PC-9 (cell line): ENCODE measurements at regions not wholly inside any gene's neighbourhood (a gene's known extent, or its start where the extent isn't known, plus 50 kb on each side); places are given as distances from the start of the nearest gene placed in this dataset.

ENCODE experiments used
- BruUV-seq: library from RNA; stranded (reverse); fragments of 400-500 nt; replicated peaks from 2 replicates; lab custom pipeline; 2021; lab: Mats Ljungman, UMichigan
- CTCF ChIA-PET: fragments of 300-600 bp; sonication (Branson Sonifier 250); formaldehyde crosslinking; loops from one replicate; lab custom pipeline; 2022; ENCODE audit warnings: antibody characterized with exemption; lab: Charles Lee
- POLR2A ChIA-PET: fragments of 300-600 bp; sonication (Branson Sonifier 250); formaldehyde crosslinking; loops from one replicate; lab custom pipeline; 2022; ENCODE audit warnings: antibody characterized with exemption; ENCODE audit not compliant: unreplicated experiment; lab: Charles Lee
- DNase-seq, 2 experiments: peaks; one replicate each; pipeline versions ENCODE4 v3.0.0 to v3.0.0-alpha.2; 2015 to 2022; ENCODE audit warnings: mixed read lengths in 1 of 2
- H2AFZ ChIP-seq: fragments of 200-600 bp; sonication (generic); 2 replicates; pipeline ENCODE4 v1.8.1; 2017; ENCODE audit warnings: antibody characterized with exemption
- H3F3A ChIP-seq: fragments of 200-600 bp; sonication (generic); 2 replicates; pipeline ENCODE4 v1.8.1; 2017; ENCODE audit warnings: antibody characterized with exemption, mild to moderate bottlenecking, low read depth; ENCODE audit not compliant: insufficient read depth
- H3K27ac ChIP-seq: fragments of 200-600 bp; sonication (generic); 2 replicates; pipeline ENCODE4 v1.6.1; 2016; ENCODE audit warnings: mixed run types
- H3K27me3 ChIP-seq: fragments of 200-600 bp; sonication (generic); 2 replicates; pipeline ENCODE4 v1.6.1; 2016; ENCODE audit warnings: low read depth, mixed run types; ENCODE audit not compliant: insufficient read depth
- H3K36me3 ChIP-seq: fragments of 200-600 bp; sonication (generic); 2 replicates; pipeline ENCODE4 v1.6.1; 2016; ENCODE audit warnings: low read depth, mixed run types
- H3K4me1 ChIP-seq: fragments of 200-600 bp; sonication (generic); replicated peaks from 2 replicates; pipeline ENCODE4 v1.6.1; 2016; ENCODE audit warnings: mixed run types; ENCODE audit not compliant: insufficient read depth
- H3K4me2 ChIP-seq: fragments of 200-600 bp; sonication (generic); 2 replicates; pipeline ENCODE4 v1.6.1; 2017; ENCODE audit warnings: mixed run types
- H3K4me3 ChIP-seq: fragments of 200-600 bp; sonication (generic); 2 replicates; pipeline ENCODE4 v1.6.1; 2016; ENCODE audit warnings: mixed run types
- H3K79me2 ChIP-seq: fragments of 200-600 bp; sonication (generic); 2 replicates; pipeline ENCODE4 v1.6.1; 2017; ENCODE audit warnings: low read depth, mixed run types
- H3K9me2 ChIP-seq: fragments of 200-600 bp; sonication (generic); 2 replicates; pipeline ENCODE4 v1.8.1; 2017; ENCODE audit warnings: mild to moderate bottlenecking; ENCODE audit not compliant: insufficient read depth
- H3K9me3 ChIP-seq: fragments of 200-600 bp; sonication (generic); 2 replicates; pipeline ENCODE4 v1.8.1; 2016; ENCODE audit warnings: low read depth; ENCODE audit not compliant: insufficient read depth
- H4K20me1 ChIP-seq: fragments of 200-600 bp; sonication (generic); 2 replicates; pipeline ENCODE4 v1.8.1; 2017; ENCODE audit not compliant: insufficient read depth
- EZH2 ChIP-seq: fragments of 200-600 bp; sonication (generic); IDR thresholded peaks from 2 replicates; pipeline ENCODE4 v1.8.0; 2017; ENCODE audit warnings: antibody characterized with exemption, low read depth
- intact Hi-C: fragments of 100-400 bp; cut with micrococcal nuclease; formaldehyde crosslinking; loops from one replicate; pipeline ENCODE4 v1.10.0; 2022; ENCODE audit not compliant: unreplicated experiment
- TF ChIP-seq, protein P1 (sequence below): fragments of 200-600 bp; sonication (generic); conservative IDR thresholded peaks from 2 replicates; pipeline ENCODE4 v1.6.1; 2017; ENCODE audit warnings: mixed run types, antibody characterized with exemption, mild to moderate bottlenecking, moderate library complexity

DNA sequence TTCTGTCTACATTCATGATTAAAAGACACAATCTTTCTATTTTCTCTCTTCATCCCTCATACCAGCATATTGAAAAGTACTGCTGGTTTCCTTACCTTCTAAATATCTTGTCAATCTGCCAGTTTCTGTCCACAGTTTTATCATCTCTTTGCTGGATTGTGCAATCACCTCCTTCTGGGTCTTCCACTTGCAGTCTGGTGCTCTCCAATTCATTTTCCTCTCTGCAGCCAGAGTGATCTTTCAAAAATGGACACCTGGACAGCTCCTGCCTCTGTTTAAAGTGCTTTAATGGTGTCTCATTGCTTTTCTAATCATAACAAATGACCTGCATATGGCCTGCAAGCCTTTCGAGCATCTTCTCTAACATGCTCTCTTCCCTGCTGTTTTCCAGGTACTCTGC lies 94.0 kb downstream of the C1QL2 start:
- no peak overlapping the region for H3K4me2 ChIP-seq
- peaks cover 4% of the 10 kb centered on the region; the same call in 1 of the 2 replicates for H3K4me1 ChIP-seq
- no peak overlapping the region for H3K27ac ChIP-seq
- ChIA-PET POLR2A (no interaction called here), CTCF (no interaction called here)
- H3F3A ChIP-seq: no peaks in the 10 kb centered on the region
- no peaks in the 10 kb centered on the region for H4K20me1 ChIP-seq
- no TSS peak for BruUV-seq
- no peaks in the 10 kb centered on the region for H3K36me3 ChIP-seq
- DNase-seq: no peak
- intact Hi-C loops: no loop called here
- no peaks in the 10 kb centered on the region for H3K27me3 ChIP-seq
- no peaks in the 10 kb centered on the region for H3K79me2 ChIP-seq
- no peak overlapping the region for H2AFZ ChIP-seq
- H3K9me2 ChIP-seq: no peaks in the 10 kb centered on the region
- H3K4me3 ChIP-seq: no peak overlapping the region
- 0 out of 2 replicates have a peak, but pooled peaks cover 4% of the 10 kb centered on the region for H3K9me3 ChIP-seq
- TF ChIP-seq, protein P1, sequence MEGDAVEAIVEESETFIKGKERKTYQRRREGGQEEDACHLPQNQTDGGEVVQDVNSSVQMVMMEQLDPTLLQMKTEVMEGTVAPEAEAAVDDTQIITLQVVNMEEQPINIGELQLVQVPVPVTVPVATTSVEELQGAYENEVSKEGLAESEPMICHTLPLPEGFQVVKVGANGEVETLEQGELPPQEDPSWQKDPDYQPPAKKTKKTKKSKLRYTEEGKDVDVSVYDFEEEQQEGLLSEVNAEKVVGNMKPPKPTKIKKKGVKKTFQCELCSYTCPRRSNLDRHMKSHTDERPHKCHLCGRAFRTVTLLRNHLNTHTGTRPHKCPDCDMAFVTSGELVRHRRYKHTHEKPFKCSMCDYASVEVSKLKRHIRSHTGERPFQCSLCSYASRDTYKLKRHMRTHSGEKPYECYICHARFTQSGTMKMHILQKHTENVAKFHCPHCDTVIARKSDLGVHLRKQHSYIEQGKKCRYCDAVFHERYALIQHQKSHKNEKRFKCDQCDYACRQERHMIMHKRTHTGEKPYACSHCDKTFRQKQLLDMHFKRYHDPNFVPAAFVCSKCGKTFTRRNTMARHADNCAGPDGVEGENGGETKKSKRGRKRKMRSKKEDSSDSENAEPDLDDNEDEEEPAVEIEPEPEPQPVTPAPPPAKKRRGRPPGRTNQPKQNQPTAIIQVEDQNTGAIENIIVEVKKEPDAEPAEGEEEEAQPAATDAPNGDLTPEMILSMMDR: no peak
- TF ChIP-seq EZH2: no peak

DNA sequence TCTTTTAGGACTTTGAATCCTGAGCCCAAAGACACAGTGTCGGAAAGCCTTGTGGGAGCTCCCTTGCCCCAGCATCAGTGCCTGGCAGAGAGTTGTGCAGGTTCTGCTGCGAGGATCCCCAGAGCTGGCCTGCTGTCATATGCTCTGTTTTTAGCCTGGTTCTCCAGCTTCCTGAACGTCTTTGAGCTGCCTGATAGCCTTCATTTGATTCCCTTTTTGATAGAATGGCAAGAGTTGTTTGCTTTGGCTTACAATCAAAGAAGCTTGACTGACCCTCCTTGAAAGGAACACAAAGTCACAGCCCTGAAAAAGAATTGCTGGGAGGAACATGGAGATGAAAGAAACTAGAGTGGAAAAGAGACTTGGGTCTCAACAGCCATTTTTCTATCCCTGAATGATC lies 95.4 kb downstream of the C1QL2 start:
- Histone ChIP-seq H3K36me3 (no peaks in the 10 kb centered on the region), H3F3A (no peaks in the 10 kb centered on the region)
- CTCF ChIA-PET: no interaction called here

DNA sequence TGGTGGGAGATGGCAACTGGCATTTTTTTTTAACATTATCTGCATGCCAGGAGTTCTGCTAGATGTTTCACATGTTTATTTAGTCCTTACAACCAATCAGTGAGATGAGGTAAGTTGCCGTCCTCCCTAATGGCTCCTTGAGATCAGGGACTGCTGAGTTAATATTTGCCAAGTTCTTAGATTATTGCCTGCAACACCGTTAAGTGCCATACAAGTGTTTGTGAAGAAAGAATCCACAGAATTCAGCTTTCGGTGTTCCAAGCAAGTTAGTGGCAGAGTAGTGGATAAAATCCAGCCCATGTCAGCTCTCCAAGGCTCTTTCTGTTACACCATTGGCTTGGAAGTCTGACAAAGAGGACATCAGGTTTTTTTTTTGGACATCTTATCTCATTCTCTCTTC lies 95.9 kb downstream of the C1QL2 start:
- Histone ChIP-seq H3K9me2 (no peaks in the 10 kb centered on the region), H4K20me1 (no peaks in the 10 kb centered on the region), H3K36me3 (no peaks in the 10 kb centered on the region), H3K27ac (no peak overlapping the region), H3K4me3 (no peak overlapping the region), H3K4me2 (no peak overlapping the region), H3K79me2 (no peaks in the 10 kb centered on the region), H2AFZ (no peak overlapping the region), H3F3A (no peaks in the 10 kb centered on the region), H3K9me3 (0 out of 2 replicates have a peak, but pooled peaks cover 4% of the 10 kb centered on the region), H3K27me3 (no peaks in the 10 kb centered on the region), H3K4me1 (peaks cover 4% of the 10 kb centered on the region; the same call in 1 of the 2 replicates)
- CTCF ChIA-PET: no interaction called here
- no peak for DNase-seq
- POLR2A ChIA-PET: no interaction called here
- intact Hi-C loops: no loop called here
- no peak for TF ChIP-seq EZH2
- TF ChIP-seq, protein P1: no peak
- BruUV-seq: no TSS peak

More for the DNA sequence above, 95.4 kb downstream of the C1QL2 start:
- Histone ChIP-seq H3K4me3 (no peak overlapping the region), H3K79me2 (no peaks in the 10 kb centered on the region), H3K4me1 (peaks cover 4% of the 10 kb centered on the region; the same call in 1 of the 2 replicates), H3K9me3 (0 out of 2 replicates have a peak, but pooled peaks cover 4% of the 10 kb centered on the region), H3K9me2 (no peaks in the 10 kb centered on the region), H3K27me3 (no peaks in the 10 kb centered on the region), H3K4me2 (no peak overlapping the region), H3K27ac (no peak overlapping the region), H2AFZ (no peak overlapping the region), H4K20me1 (no peaks in the 10 kb centered on the region)
- DNase-seq: no peak
- intact Hi-C loops: no loop called here
- no TSS peak for BruUV-seq
- no peak for TF ChIP-seq EZH2
- TF ChIP-seq, protein P1: no peak
- POLR2A ChIA-PET: no interaction called here
